Glutamatergic neuron (in vitro differentiated cells): ENCODE measurements at regions not wholly inside any gene's neighbourhood (a gene's known extent, or its start where the extent isn't known, plus 50 kb on each side); places are given as distances from the start of the nearest gene placed in this dataset.

Experiments used
- DNase-seq: peaks from one replicate; pipeline ENCODE4 v3.0.0; 2022
- H3K27ac Mint-ChIP-seq: one replicate; pipeline ENCODE4 v1.8.0; 2020; ENCODE audit warnings: mild to moderate bottlenecking, mixed read lengths, inconsistent platforms; ENCODE audit not compliant: unreplicated experiment
- H3K27me3 Mint-ChIP-seq: one replicate; pipeline ENCODE4 v1.8.0; 2020; ENCODE audit warnings: mild to moderate bottlenecking, moderate library complexity, mixed read lengths, inconsistent platforms; ENCODE audit not compliant: unreplicated experiment
- H3K36me3 Mint-ChIP-seq: one replicate; pipeline ENCODE4 v1.8.0; 2020; ENCODE audit warnings: mild to moderate bottlenecking, mixed read lengths, inconsistent platforms; ENCODE audit not compliant: unreplicated experiment
- H3K4me1 Mint-ChIP-seq: one replicate; pipeline ENCODE4 v1.8.0; 2020; ENCODE audit warnings: mild to moderate bottlenecking, low read depth, mixed read lengths, inconsistent platforms; ENCODE audit not compliant: unreplicated experiment
- H3K4me3 Mint-ChIP-seq: one replicate; pipeline ENCODE4 v1.8.0; 2020; ENCODE audit warnings: mild to moderate bottlenecking, mixed read lengths, inconsistent platforms; ENCODE audit not compliant: unreplicated experiment
- H3K9me3 Mint-ChIP-seq: one replicate; pipeline ENCODE4 v1.8.0; 2020; ENCODE audit warnings: mild to moderate bottlenecking, moderate library complexity, mixed read lengths, inconsistent platforms; ENCODE audit not compliant: unreplicated experiment
- CTCF ChIP-seq: fragments of 200-600 bp; sonication (generic); IDR thresholded peaks from one replicate; pipeline ENCODE4 v1.5.0; 2021; ENCODE audit not compliant: partially characterized antibody, unreplicated experiment

- DNase-seq = no peak
- no peak for TF ChIP-seq CTCF
- Mint-ChIP-seq H3K4me1 (peaks cover 19% of the 10 kb centered on the region), H3K4me3 (no peak overlapping the region), H3K27me3 (peaks cover 3% of the 10 kb centered on the region), H3K36me3 (no peaks in the 10 kb centered on the region), H3K27ac (no peak overlapping the region), H3K9me3 (peaks cover 5% of the 10 kb centered on the region)
Observed at GRCh38 chr2:148567716-148568115, 76.8 kb upstream of the EPC2 start.

- no peak for TF ChIP-seq CTCF
- peaks cover 19% of the 10 kb centered on the region for H3K4me1 Mint-ChIP-seq
- H3K27ac Mint-ChIP-seq = peak overlapping the region; percentile 80
Observed at GRCh38 chr2:148568597-148568996, 76.0 kb upstream of the EPC2 start.

GRCh38 chr2:148569221-148569620, 75.3 kb upstream of the EPC2 start:
- Mint-ChIP-seq H3K4me3 (no peak overlapping the region), H3K4me1 (peaks cover 19% of the 10 kb centered on the region), H3K36me3 (no peaks in the 10 kb centered on the region), H3K9me3 (peaks cover 5% of the 10 kb centered on the region), H3K27ac (no peak overlapping the region), H3K27me3 (peaks cover 3% of the 10 kb centered on the region)
- DNase-seq = no peak
- no peak for TF ChIP-seq CTCF

More at GRCh38 chr2:148568597-148568996, 76.0 kb upstream of the EPC2 start:
- Mint-ChIP-seq H3K36me3 (no peaks in the 10 kb centered on the region), H3K9me3 (peaks cover 5% of the 10 kb centered on the region), H3K27me3 (peaks cover 3% of the 10 kb centered on the region), H3K4me3 (no peak overlapping the region)
- DNase-seq = no peak

- Mint-ChIP-seq H3K9me3 (peaks cover 8% of the 10 kb centered on the region), H3K36me3 (no peaks in the 10 kb centered on the region), H3K4me1 (peaks cover 19% of the 10 kb centered on the region), H3K27me3 (peaks cover 3% of the 10 kb centered on the region), H3K4me3 (no peak overlapping the region), H3K27ac (no peak overlapping the region)
- TF ChIP-seq CTCF = no peak
- no peak for DNase-seq
Observed at GRCh38 chr2:148570989-148571388, 73.6 kb upstream of the EPC2 start.

- Mint-ChIP-seq H3K27me3 (no peaks in the 10 kb centered on the region), H3K4me1 (no peaks in the 10 kb centered on the region), H3K36me3 (no peaks in the 10 kb centered on the region), H3K4me3 (no peak overlapping the region), H3K27ac (no peak overlapping the region), H3K9me3 (peaks cover 3% of the 10 kb centered on the region)
- no peak for TF ChIP-seq CTCF
- no peak for DNase-seq
Observed at GRCh38 chr2:148577845-148578492, 66.6 kb upstream of the EPC2 start.
